ENCODE measurements at regions not wholly inside any gene's neighbourhood (a gene's known extent, or its start where the extent isn't known, plus 50 kb on each side); places are given as distances from the start of the nearest gene placed in this dataset.
"Not testable (repeated sequence)": the region's sequence is repeated elsewhere in the genome, so short reads cannot be mapped to it uniquely, and the experiment has no call there.

GRCh38 chr4:189622574-189622973, 318.1 kb upstream of the FRG1 start:
- TF ChIP-seq CTCF (IDR thresholded peaks at IDR 0.05 in 8 of 11, conservative IDR thresholded peaks at IDR 0.05 in 3 of 11); POLR2A (IDR thresholded peaks at IDR 0.05): not testable (repeated sequence)

Data from spleen (tissue), 7 donors.